Endothelial cell (in vitro differentiated cells): ENCODE measurements at regions not wholly inside any gene's neighbourhood (a gene's known extent, or its start where the extent isn't known, plus 50 kb on each side); places are given as distances from the start of the nearest gene placed in this dataset.

Source experiments
- DNase-seq: peaks from one replicate; pipeline ENCODE4 v3.0.0; 2021; ENCODE audit warnings: low spot score
- H3K27ac Mint-ChIP-seq: one replicate; pipeline ENCODE4 v1.8.0; 2021; ENCODE audit warnings: mixed read lengths, inconsistent platforms; ENCODE audit not compliant: unreplicated experiment
- H3K27me3 Mint-ChIP-seq: one replicate; pipeline ENCODE4 v1.8.0; 2021; ENCODE audit warnings: mild to moderate bottlenecking, moderate library complexity, mixed read lengths, inconsistent platforms; ENCODE audit not compliant: unreplicated experiment
- H3K36me3 Mint-ChIP-seq: one replicate; pipeline ENCODE4 v1.8.0; 2021; ENCODE audit warnings: mild to moderate bottlenecking, low read depth, mixed read lengths, inconsistent platforms; ENCODE audit not compliant: unreplicated experiment
- H3K4me1 Mint-ChIP-seq: one replicate; pipeline ENCODE4 v1.8.0; 2021; ENCODE audit warnings: mild to moderate bottlenecking, mixed read lengths, inconsistent platforms; ENCODE audit not compliant: unreplicated experiment
- H3K4me3 Mint-ChIP-seq: one replicate; pipeline ENCODE4 v1.8.0; 2021; ENCODE audit warnings: mild to moderate bottlenecking, mixed read lengths, inconsistent platforms; ENCODE audit not compliant: unreplicated experiment
- H3K9me3 Mint-ChIP-seq: one replicate; pipeline ENCODE4 v1.8.0; 2021; ENCODE audit warnings: mixed read lengths, inconsistent platforms; ENCODE audit not compliant: unreplicated experiment
- TF ChIP-seq, protein P1 (sequence below): fragments of 200-600 bp; sonication (generic); IDR thresholded peaks from one replicate; pipeline ENCODE4 v1.5.0; 2021; ENCODE audit warnings: antibody characterized with exemption; ENCODE audit not compliant: unreplicated experiment

DNA sequence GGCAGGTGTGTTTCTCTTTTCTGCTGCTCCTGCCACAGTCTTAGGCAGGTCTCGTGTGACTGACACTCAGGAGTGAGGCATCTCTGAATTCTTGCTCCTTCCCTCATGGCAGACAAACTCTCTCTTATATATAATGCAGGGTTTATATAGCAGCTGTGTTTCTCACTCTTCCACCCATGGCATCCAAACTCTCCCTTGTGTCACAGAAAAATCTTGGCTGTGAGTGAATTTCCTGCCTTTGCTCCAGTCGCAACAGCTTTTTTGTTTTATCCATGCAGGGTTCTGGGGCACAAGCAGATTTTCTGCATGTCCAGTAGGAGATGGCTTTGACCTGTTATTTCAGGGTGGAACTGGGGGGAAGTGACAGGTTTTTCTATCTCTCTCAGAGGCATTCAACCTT lies 1275.5 kb downstream of the ADGRL3 start:
- Mint-ChIP-seq H3K9me3 (no peaks in the 10 kb centered on the region), H3K27me3 (peaks cover 3% of the 10 kb centered on the region), H3K36me3 (no peaks in the 10 kb centered on the region), H3K27ac (peak overlapping the region; percentile 7), H3K4me1 (peaks cover 23% of the 10 kb centered on the region), H3K4me3 (no peak overlapping the region)
- DNase-seq = no peak
- TF ChIP-seq, protein P1, sequence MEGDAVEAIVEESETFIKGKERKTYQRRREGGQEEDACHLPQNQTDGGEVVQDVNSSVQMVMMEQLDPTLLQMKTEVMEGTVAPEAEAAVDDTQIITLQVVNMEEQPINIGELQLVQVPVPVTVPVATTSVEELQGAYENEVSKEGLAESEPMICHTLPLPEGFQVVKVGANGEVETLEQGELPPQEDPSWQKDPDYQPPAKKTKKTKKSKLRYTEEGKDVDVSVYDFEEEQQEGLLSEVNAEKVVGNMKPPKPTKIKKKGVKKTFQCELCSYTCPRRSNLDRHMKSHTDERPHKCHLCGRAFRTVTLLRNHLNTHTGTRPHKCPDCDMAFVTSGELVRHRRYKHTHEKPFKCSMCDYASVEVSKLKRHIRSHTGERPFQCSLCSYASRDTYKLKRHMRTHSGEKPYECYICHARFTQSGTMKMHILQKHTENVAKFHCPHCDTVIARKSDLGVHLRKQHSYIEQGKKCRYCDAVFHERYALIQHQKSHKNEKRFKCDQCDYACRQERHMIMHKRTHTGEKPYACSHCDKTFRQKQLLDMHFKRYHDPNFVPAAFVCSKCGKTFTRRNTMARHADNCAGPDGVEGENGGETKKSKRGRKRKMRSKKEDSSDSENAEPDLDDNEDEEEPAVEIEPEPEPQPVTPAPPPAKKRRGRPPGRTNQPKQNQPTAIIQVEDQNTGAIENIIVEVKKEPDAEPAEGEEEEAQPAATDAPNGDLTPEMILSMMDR = no peak

DNA sequence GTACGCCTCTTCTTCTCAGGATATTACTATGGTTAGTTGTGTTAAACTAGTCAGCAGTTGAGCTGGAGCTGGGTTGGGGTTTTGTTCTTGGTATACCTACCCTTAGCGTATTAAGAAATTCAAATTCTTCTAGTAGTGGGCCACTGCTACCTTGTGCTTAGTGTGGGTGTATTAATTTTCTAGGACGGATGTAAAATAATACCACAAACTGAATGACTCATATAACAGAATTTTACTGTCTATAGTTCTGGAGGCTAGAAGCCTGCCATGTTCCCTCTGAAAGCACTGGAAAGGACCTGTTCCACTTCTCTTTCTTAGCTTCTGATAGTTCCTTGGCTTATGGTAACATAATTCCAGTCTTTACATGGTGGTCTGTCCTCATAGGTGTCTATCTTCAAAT lies 1274.7 kb downstream of the ADGRL3 start:
- Mint-ChIP-seq H3K27ac (no peak overlapping the region), H3K36me3 (no peaks in the 10 kb centered on the region), H3K4me3 (no peak overlapping the region), H3K9me3 (no peaks in the 10 kb centered on the region), H3K27me3 (peaks cover 3% of the 10 kb centered on the region), H3K4me1 (peaks cover 23% of the 10 kb centered on the region)
- TF ChIP-seq, protein P1 = no peak
- DNase-seq = no peak

DNA sequence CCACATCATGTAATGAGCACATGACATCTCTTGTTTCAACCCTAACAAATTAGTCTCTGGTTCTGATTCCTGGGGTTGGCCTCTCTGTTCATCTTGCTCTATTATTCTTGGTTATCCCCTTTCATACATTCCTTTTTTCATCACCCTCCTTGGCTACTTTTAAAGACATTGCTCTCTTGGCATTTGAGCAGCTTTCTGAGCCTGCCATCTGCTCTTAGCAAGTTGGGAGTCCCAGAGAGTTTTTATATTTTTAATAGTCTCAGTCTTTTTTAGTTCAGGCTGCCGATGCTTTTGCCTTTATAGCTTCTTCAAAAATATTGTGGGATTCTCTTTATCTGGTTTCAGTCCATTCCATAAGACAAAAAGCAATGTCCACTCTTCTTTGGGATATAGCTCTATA lies 1270.9 kb downstream of the ADGRL3 start:
- H3K9me3 Mint-ChIP-seq = no peaks in the 10 kb centered on the region
- H3K4me3 Mint-ChIP-seq = no peak overlapping the region
- H3K4me1 Mint-ChIP-seq = peaks cover 9% of the 10 kb centered on the region
- no peak for DNase-seq
- H3K36me3 Mint-ChIP-seq = no peaks in the 10 kb centered on the region
- no peak overlapping the region for H3K27ac Mint-ChIP-seq
- TF ChIP-seq, protein P1 = no peak
- H3K27me3 Mint-ChIP-seq = peaks cover 3% of the 10 kb centered on the region

DNA sequence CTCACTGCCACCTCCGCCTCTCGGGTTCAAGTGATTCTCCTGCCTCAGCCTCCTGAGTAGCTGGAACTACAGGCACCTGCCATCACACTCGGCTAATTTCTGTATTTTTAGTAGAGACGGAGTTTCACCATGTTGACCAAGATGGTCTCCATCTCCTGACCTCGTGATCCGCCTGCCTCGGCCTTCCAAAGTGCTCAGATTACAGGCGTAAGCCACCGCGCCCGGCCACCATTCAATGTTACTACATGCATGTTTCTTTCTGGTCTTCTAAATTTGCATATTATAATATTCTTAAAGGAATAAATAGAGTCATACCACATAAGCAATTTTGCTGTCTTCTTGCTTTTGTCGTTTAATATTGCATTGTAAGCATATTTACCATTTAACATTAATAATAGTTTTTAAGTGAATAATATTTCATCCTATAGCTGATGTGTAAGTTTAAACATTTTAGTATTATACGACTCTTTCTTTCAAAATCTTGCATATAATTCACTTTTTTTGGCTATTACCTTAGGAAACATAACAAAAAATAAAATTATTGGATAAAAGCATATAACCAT lies 1270.4 kb downstream of the ADGRL3 start:
- Mint-ChIP-seq H3K27ac (no peak overlapping the region), H3K36me3 (no peaks in the 10 kb centered on the region), H3K27me3 (peaks cover 1% of the 10 kb centered on the region), H3K4me1 (peaks cover 4% of the 10 kb centered on the region), H3K9me3 (no peaks in the 10 kb centered on the region), H3K4me3 (no peak overlapping the region)
- TF ChIP-seq, protein P1 = no peak
- no peak for DNase-seq

DNA sequence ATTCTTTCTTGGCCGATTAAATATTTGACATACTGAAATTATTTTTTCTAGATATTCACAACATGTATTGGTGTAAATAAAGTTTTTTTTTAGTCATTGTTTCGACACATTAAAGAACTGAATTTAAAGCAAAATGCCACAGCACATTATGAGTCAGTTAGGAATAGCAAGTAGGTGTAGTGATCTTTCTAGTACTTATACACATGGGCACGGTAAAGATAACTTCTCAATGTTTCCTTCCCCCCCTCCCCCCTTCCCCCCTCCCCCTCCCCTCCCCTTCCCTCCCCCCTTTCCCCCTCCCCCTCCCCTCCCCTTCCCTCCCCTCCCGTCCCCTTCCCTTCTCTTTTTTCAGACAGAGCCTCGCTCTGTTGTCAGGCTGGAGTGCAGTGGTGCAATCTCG lies 1269.9 kb downstream of the ADGRL3 start:
- no peaks in the 10 kb centered on the region for H3K36me3 Mint-ChIP-seq
- no peaks in the 10 kb centered on the region for H3K4me1 Mint-ChIP-seq
- H3K9me3 Mint-ChIP-seq = no peaks in the 10 kb centered on the region
- no peak for DNase-seq
- no peak overlapping the region for H3K27ac Mint-ChIP-seq
- TF ChIP-seq, protein P1 = no peak
- no peak overlapping the region for H3K4me3 Mint-ChIP-seq
- H3K27me3 Mint-ChIP-seq = peaks cover 1% of the 10 kb centered on the region
